HG03025 (cell line): ENCODE measurements at regions not wholly inside any gene's neighbourhood (a gene's known extent, or its start where the extent isn't known, plus 50 kb on each side); places are given as distances from the start of the nearest gene placed in this dataset.
"Not testable (repeated sequence)": the region's sequence is repeated elsewhere in the genome, so short reads cannot be mapped to it uniquely, and the experiment has no call there.

Source experiments
- ATAC-seq: cut with Tn5 transposase; IDR thresholded peaks from one replicate; pipeline ENCODE4 v1.9.1; 2021; ENCODE audit warnings: mild to moderate bottlenecking, moderate library complexity; ENCODE audit not compliant: unreplicated experiment, low FRiP score

DNA sequence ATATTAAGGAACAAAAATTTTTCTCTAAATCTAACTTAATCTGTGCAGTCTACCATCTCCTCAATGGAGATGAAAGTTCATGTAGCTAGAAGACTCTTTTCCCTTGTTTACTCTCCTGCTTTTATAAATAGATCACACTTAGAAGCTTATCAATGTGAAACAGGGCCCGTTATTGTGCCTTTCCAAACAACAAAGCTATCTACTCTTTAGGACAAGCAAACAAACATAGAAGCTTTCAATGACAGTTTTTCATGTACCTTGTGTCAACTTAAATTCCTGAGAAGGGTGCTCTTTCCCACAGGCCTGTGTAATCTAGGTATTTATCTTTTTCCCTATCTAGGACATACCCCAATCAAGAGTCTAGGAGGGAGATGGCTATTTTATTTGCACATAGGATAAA is 247.8 kb upstream of the CWC22 start:
- no peak for ATAC-seq

DNA sequence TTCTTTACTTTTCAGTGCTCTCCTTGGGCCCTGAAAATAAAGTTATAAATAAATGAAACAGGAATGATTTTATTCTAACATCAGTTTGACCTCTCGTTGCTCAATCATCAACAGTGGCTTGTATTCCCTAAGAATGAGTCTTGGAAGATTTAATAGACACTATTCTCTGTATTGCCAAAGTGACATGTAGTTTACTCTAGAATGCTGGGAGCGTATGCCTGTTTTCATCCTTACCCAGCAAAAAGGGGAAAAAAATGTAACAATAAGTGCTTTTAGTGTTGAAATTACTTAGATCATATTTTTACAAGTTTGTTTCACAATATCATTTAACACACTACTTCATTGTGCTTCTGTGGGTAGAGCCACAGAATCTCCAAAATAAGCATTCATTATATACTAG is 240.6 kb upstream of the CWC22 start:
- ATAC-seq, result no peak

DNA sequence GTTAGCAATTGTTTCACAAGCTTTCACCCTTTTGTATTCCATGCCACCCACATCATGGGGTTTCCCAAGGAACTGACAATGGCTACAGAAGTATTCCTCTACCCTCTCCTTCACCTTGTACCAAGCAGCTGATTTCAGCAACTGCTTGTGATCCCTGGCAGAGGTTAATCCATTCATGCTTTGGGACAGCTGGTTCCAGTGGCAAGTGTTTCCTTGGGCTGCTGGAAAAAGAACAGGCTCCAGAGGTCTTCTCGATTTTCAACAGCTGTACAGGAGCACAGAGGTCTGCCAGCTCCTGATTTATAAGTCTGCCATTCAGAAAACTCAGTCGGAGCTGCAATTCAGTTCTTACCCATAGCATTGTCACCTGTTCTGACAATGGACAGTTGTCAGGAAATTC is 239.2 kb upstream of the CWC22 start:
- no peak for ATAC-seq

DNA sequence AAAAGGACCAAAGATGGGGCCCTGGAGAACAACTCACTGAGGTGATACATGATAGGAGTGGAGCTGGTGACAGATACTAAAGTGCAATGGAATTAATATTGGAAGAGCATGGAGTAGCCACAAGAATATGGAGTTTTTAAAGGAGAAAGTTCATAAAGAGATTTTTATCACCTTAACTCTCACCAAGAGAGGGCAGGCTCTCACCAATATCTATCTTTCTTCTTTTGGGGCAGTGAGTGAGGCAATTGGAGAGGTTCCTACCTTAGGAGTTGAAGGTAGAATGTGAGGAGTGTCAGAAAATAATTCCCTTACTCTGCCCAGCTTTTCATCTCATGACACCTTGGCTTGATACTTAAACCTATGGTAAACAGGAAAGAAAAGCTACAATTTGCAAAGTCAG is 233.7 kb upstream of the CWC22 start:
- ATAC-seq, result no peak

DNA sequence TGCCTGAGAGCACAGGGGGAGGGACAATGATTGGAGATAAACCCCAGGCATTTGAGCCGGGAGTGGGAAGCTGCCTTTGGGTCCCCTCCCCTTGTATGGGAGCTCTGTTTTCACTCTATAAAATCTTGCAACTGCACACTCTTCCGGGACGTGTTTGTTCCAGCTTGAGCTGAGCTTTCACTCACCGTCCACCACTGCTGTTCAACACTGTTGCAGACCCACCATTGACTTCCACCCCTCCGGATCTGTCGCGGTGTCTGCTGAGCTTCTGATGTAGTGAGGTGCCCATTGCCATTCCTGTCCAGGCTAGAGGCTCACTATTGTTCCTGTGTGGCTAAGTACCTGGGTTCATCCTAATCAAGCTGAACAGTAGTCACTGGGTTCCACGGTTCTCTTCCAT is 231.6 kb upstream of the CWC22 start:
- no peak for ATAC-seq

DNA sequence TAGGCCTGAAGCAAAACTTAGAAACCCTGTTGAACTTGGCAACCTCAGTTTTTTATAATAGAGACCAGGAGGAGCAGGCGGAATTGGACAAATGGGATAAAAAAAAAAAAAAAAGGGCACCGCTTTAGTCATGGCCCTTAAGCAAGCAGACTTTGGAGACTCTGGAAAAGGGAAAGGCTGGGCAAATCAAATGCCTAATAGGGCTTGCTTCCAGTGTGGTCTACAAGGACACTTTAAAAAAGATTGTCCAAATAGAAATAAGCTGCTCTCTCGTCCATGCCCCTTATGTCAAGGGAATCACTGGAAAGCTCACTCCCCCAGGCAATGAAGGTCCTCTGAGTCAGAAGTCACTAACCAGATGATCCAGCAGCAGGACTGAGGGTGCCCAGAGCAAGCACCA is 229.0 kb upstream of the CWC22 start:
- ATAC-seq, result not testable (repeated sequence)

DNA sequence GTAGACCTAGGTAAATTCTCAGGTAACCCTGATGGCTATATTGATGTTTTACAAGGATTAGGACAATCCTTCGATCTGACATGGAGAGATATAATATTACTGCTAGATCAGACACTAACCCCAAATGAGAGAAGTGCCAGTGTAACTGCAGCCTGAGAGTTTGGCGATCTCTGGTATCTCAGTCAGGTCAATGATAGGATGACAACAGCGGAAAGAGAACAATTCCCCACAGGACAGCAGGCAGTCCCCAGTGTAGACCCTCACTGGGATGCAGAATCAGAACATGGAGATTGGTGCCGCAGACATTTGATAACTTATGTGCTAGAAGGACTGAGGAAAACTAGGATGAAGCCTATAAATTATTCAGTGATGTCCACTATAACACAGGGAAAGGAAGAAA is 228.4 kb upstream of the CWC22 start:
- ATAC-seq, result not testable (repeated sequence)

DNA sequence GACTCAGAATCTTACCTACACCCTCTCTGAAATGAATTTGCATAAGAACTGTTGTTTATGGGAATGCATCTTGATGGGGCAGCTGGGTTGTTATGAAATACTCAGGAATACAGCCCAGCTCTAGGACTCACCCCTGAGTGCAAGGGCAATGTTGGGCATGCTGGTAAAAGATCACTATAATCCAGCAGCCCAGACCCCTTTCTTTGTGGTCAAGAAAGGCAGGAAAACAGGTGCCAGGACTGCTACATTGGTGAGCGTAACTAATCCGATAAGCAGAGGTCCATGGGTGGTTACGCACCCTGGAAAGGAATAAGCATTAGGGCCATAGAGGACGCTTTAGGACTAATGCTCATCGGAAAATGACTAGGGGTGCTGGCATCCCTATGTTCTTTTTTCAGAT is 227.9 kb upstream of the CWC22 start:
- not testable (repeated sequence) for ATAC-seq

DNA sequence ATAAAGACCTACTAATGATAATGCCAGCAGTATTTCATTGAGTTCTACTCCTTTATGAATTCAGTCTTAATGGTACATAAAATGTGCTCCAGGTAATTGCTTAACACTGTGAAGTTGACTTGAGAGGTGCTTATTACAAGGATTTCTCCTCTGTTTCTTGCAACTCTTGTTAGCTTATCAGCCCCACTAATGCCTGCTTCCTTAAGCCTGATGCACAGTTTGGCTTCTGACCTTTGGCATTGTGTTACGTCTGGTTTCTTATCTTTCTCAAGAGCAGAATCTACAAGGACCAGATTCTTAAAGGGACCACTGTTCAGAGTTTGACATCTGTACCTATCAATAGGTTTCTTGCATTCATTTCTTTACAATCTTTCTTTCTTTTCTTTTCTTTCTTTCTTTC is 223.9 kb upstream of the CWC22 start:
- ATAC-seq, result no peak

DNA sequence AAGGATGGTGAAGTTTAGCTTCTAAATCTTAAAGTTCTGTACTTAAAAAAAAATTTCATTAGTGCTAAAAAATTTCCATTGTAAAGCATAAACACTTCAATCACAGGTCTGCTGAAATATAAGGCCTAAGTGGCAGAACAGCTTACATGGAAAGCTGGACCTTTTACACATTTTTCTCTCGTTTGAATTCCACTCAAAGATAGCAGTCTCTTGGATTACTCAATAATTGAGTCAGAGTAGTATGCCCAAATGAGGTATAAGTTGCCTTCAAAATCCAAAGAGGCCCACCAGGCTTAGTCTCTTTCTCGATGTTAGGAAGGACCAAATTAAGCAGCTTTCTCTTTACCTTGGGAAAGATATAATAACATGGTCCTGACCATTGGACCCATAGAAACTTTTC is 220.4 kb upstream of the CWC22 start:
- ATAC-seq, result no peak

DNA sequence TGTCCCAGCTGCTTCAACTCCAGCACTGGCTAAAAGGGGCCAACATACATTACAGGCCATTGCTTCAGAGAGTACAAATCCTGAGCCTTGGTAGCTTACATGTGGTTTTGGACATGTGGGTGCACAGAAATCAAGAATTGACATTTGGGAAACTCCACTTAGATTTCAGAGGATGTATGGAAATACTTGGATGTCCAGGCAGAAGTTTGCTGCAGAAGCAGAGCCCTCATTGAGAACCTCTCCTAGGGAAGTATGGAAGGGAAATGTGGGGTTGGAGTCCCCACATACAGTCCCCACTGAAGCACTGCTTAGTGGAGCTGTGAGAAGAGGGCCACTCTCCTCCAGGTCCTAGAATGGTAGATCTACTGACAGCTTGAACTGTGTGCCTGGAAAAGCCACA is 218.0 kb upstream of the CWC22 start:
- no peak for ATAC-seq

DNA sequence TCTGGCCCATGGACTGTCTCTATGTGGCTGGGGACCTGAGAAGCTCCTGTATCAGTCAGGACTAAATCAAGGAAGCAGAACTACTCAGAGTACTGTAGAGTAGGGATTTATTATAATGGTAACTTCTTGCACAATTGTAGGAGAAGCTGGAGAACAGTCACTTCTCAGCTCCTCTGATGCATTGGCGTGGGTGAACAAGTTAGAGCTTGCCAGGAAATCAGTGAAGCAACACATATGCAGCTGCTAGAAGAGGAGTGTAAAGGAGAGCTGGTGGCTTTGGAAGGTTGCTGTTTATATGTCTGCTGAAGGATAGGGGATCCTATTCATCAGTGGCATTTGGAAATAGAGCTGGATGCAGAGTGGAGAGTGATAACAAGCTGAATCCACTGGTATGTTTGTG is 215.5 kb upstream of the CWC22 start:
- no peak for ATAC-seq

DNA sequence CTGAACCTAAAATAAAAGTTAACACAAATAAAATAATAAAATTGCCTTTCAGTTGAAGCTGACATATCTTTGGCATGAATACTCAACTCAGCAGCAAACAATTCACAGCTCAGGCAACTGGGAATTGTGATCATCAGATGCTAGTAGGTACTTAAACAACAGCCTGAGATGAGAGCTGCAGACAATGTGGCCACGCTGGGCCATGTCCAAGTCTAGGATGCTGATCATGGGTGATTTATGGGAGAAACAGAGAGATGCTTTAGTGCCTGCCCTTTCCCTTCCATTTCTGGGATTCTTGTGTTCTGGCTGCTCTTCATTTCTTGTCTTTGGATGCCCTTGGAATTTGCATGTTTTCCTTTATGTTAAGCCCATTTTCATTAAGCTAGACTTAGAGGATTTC is 212.4 kb upstream of the CWC22 start:
- ATAC-seq, result no peak

DNA sequence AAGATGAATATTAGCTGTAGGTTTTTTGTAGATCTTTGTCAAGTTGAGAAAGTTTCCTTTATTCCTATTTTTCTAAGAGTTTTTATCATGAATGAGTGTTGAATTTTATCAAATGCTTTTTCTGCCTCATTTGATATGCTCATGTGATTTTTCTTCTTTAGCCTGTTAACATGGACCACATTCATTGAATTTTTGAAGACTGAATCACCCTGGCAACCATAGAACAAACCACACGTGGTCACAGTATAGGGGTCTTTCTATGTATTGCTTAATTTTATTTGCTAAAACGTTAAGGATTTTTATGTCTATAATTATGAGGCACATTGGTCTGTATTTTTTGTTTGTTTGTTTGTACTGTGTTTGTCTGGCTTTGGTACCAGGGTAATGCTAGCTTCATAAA is 201.7 kb upstream of the CWC22 start:
- no peak for ATAC-seq

DNA sequence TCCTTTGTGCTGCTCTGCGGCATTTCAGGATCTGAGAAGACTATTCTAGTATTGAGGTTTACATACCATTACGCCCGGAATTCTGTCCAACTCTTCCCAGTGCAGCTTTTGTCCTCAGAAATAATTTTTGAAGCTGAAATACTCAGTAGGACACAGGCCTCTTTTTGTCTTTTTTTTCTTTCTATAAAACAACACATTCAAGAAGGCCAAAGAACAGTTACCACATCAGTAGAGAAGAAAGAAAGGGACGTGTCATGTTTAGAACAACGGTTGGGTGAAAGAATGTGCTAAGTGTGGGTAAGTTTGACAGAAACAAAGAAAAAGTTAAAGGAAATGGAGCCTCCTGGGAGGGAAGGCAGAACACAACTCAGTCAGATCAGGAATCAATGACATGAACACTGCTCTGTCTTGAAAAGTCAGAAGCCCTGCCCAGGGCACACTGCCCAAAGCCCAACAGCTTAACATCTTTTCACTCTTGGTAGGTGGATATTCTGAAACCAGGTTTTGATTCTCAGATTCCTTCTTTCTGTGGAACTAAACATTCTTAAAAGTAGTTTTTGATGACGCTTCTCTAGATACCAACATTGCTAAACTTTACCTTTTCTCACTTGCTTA is 198.6 kb upstream of the CWC22 start:
- no peak for ATAC-seq

DNA sequence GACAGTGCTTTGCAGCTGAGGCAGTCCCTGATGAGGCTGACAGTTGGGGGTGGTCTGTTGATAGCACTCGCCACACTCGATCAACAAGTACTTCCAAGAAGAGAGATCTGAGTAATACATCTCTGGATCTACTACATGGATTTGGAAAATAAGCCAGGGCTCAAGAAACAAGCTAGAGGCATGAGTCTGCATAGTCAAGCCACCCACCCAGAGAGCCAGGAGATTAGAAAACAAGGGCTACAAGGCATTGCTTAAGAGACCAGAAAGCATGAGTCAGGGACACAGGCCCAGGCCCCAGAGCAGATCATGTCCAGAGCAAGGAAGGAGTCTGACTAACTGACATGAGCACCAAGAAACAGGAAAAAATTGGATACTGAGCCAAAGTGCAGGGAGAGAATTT is 196.9 kb upstream of the CWC22 start:
- no peak for ATAC-seq

DNA sequence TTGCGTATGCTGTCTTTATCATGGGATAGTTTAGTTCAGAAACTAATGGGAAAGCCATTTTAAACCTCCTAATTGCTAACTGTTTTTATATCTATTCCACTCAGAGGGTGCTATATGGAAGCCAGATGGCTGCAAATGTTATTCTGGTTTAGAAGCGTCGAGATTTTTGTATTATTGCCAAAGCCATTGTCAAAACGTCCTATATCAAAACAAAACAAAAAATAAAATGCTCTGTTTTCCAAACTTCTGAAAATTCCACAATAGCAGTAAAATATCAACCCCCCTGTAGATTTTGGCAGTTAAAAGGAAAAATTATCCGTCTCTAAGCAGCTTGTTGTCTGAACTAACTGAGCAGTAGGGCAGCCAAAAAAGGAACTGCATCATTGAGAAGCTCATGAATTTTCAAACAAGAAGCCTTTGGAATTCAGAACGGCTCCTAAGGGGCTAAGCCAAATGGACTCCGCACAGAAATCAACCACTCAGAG is 195.4 kb upstream of the CWC22 start:
- no peak for ATAC-seq

DNA sequence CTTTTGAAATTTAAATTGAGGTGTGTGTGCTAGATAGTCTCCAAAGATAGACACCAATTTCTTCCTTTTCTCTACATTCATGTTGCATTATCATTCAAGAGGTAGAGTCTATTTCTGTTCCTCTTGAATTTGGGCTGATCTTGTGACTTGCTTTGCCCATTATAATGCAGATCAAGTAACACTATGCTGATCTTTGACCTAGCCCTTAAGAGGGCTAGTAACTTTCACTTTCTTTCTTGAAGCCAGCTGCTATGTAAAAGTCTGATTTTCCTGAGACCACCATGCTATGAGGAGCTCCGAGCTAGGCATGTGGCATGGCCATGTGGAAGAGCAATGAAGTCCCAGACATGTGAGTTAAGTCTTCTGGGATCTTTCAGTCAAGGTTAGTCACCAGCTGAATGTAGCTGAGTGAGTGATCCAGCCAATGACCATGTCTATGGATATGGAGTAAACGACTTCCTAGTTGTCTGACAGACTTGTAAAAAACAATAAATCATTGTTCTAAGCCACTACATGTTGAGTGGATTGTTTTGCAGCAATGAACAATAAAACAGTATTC is 189.4 kb upstream of the CWC22 start:
- ATAC-seq, result no peak

DNA sequence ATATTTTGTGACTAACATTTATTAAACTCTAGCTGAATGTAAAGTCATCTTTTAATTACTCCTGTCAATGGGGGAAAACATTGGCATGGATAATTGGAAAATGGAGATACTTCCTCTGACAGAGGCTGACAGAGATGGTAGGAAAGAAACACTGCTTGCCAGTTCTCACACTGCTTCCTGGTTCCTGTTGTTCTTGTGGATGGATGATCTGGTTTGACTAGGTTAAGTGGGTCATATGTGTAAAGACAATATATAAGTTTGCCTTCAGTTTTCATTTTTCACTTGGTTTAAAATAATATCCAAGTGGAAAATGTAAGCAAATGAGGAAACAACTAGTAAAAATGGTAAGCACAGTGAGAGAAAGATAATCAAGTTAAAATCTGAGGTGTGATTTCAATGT is 188.8 kb upstream of the CWC22 start:
- no peak for ATAC-seq

DNA sequence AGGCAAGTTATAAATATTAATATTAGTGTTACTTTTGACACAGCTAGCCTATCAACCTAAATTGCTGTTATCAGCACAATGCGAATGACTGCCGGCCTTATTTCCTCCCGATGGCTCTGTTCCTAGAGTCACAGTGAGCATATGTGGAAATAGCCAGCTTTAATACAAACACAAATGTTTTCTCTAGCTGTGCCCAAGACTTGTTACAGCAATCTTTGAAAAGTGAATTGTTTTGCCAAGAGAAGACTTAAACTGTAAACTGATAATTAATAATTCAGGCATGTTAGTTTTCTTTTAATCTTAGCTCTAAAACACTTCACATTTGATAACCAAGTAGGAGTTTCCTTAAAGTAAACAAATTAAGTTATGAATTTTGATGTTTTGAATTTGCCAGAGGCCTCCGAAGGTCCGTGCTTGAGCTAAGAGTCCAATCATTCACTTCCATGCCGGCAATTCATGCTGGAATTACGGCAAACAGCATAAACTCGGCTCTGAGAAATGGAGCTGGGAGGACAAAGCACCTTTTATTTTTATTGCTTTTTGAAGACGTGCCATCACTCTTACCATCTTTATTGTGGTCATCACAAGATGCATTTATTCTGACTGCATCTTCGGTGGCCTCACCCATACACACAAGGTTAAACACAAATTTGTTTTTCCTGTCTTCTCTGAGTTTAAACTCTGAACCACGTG is 184.5 kb upstream of the CWC22 start:
- no peak for ATAC-seq

DNA sequence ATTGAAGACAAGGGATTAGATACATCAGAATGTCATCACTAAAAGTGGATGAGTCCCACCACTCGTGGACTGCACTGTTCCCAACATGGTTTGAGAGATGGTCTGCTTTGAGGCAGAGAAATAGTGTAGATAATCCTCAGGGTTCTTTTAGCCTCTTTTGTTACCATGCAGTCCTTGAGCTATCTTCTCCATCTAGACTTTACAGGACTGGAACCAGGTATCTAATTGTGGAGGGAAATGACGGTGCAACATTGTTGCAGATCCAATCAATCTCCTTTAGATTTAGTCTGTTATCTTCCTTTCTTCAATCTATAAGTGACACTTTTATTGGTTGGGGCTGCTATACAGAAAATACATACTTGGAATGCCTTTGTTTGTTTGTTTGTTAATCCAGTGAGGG is 183.8 kb upstream of the CWC22 start:
- no peak for ATAC-seq

DNA sequence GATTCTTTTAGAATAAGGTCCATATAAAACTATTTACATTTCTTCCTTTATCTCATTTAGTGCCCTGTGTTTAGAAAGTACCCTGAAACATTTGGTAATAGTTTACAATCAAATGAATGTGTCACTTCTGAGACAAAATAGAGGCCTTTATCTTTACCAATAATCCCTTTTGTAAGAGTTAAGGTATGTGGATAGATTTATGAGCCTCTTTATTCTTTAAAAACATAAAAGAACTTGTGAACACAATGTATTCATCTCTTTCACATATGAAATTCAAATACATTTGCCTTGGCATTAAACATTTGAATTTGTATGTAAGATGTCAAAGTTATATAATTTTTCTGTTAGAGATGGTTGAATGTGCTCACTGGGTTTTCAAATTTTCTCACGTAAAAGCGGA is 180.5 kb upstream of the CWC22 start:
- no peak for ATAC-seq
